ENCODE measurements at regions not wholly inside any gene's neighbourhood (a gene's known extent, or its start where the extent isn't known, plus 50 kb on each side); places are given as distances from the start of the nearest gene placed in this dataset.

GRCh38 chr16:13569986-13570385 lies 350.0 kb upstream of the ERCC4 start:
- no peaks in the 10 kb centered on the region for H3K27me3 Mint-ChIP-seq
- no peaks in the 10 kb centered on the region for H3K36me3 Mint-ChIP-seq
- DNase-seq (no peak), ATAC-seq (ENCODE audit: low read depth) (no peak)
- POLR2A ChIA-PET: no interaction called here
- H3K27ac Mint-ChIP-seq: no peak overlapping the region
- no peaks in the 10 kb centered on the region for H3K9me3 Mint-ChIP-seq
- H3K4me1 Mint-ChIP-seq: no peaks in the 10 kb centered on the region
- no peak overlapping the region for H3K4me3 Mint-ChIP-seq

GRCh38 chr16:13571036-13571435 lies 348.9 kb upstream of the ERCC4 start:
- no peak overlapping the region for H3K27ac Mint-ChIP-seq
- DNase-seq (no peak), ATAC-seq (ENCODE audit: low read depth) (no peak)
- no peak overlapping the region for H3K4me3 Mint-ChIP-seq
- no peaks in the 10 kb centered on the region for H3K36me3 Mint-ChIP-seq
- H3K9me3 Mint-ChIP-seq: no peaks in the 10 kb centered on the region
- POLR2A ChIA-PET: no interaction called here
- H3K4me1 Mint-ChIP-seq: no peaks in the 10 kb centered on the region
- H3K27me3 Mint-ChIP-seq: no peaks in the 10 kb centered on the region

GRCh38 chr16:13573903-13574302 lies 346.1 kb upstream of the ERCC4 start:
- Mint-ChIP-seq H3K4me3 (no peak overlapping the region), H3K27ac (no peak overlapping the region), H3K4me1 (no peaks in the 10 kb centered on the region), H3K36me3 (no peaks in the 10 kb centered on the region), H3K27me3 (no peaks in the 10 kb centered on the region), H3K9me3 (no peaks in the 10 kb centered on the region)
- ATAC-seq (ENCODE audit: low read depth): no peak
- no peak for DNase-seq
- POLR2A ChIA-PET: no interaction called here

DNA sequence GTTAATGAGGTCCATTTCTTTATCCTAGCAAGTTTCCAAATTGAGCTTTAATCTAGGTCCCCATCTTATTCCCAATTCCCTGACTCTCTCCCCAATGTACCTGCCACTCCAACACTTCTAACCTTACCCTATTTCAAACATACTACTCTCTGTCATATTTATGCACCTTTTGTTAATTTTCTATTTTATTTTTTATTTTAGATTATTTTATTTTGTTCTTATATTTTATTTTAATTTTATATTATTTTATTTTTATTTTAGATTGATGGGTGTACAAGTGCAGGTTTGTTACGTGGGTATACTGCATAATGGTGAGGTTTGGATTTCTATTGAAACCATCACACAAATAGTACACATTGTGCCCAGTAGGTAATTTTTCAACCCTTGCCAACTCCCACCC lies 333.9 kb upstream of the ERCC4 start:
- Mint-ChIP-seq H3K36me3 (no peaks in the 10 kb centered on the region), H3K27me3 (no peaks in the 10 kb centered on the region), H3K27ac (no peak overlapping the region), H3K4me1 (no peaks in the 10 kb centered on the region), H3K4me3 (no peak overlapping the region), H3K9me3 (peaks cover 1% of the 10 kb centered on the region)
- no peak for ATAC-seq (ENCODE audit: low read depth)
- DNase-seq: no peak
- POLR2A ChIA-PET: no interaction called here

DNA sequence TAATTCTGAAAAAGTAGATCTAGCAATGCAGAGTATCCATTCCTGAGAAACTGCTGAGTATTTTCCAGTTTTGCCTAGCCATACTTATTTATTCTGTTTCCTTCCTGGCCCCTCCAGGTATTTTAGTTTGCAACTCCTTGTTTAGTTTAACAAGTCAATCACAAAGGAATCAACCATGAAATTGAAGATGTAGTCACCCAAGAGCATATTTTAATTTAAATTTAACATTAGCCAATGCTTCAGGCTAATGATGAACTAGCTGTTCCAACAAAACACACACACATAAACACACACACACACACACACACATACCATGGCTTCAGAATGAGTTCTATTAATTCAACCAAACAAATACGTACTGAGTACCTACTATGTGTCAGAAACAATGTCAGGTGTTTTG lies 332.8 kb upstream of the ERCC4 start:
- peaks cover 1% of the 10 kb centered on the region for H3K9me3 Mint-ChIP-seq

DNA sequence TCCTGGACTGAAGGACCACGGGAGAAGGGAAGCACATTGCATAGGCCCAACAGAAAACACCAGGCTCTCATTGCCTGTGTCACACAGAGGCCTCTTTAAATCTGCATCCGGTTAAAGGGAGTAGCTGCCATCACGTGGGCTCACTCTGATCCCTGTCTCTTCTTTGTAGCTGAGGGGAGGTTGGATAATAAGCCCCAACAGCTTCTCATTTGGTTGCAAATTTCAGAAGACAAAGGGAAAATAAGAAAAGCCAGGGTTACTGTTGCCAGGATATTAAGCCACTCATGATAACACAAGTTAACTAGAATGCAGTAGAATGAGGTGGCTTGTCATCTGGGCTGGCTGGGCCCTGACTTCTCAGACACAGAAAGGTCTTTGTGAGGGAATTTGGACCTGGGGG lies 325.1 kb upstream of the ERCC4 start:
- DNase-seq (no peak), ATAC-seq (ENCODE audit: low read depth) (no peak)
- H3K27me3 Mint-ChIP-seq: no peaks in the 10 kb centered on the region

More for the DNA sequence above, 332.8 kb upstream of the ERCC4 start:
- Mint-ChIP-seq H3K4me1 (no peaks in the 10 kb centered on the region), H3K27ac (no peak overlapping the region), H3K4me3 (no peak overlapping the region), H3K27me3 (no peaks in the 10 kb centered on the region), H3K36me3 (no peaks in the 10 kb centered on the region)
- DNase-seq (no peak), ATAC-seq (ENCODE audit: low read depth) (no peak)
- POLR2A ChIA-PET: no interaction called here

GRCh38 chr16:13606804-13607203 lies 313.1 kb upstream of the ERCC4 start:
- H3K4me3 Mint-ChIP-seq: no peak overlapping the region
- ATAC-seq (ENCODE audit: low read depth) (no peak), DNase-seq (no peak)
- H3K27me3 Mint-ChIP-seq: no peaks in the 10 kb centered on the region
- POLR2A ChIA-PET: no interaction called here
- no peaks in the 10 kb centered on the region for H3K36me3 Mint-ChIP-seq
- H3K9me3 Mint-ChIP-seq: peaks cover 2% of the 10 kb centered on the region
- no peaks in the 10 kb centered on the region for H3K4me1 Mint-ChIP-seq
- H3K27ac Mint-ChIP-seq: no peak overlapping the region

More for the DNA sequence above, 325.1 kb upstream of the ERCC4 start:
- Mint-ChIP-seq H3K4me1 (no peaks in the 10 kb centered on the region), H3K4me3 (no peak overlapping the region), H3K27ac (no peak overlapping the region), H3K36me3 (no peaks in the 10 kb centered on the region), H3K9me3 (peaks cover 2% of the 10 kb centered on the region)
- POLR2A ChIA-PET: no interaction called here

DNA sequence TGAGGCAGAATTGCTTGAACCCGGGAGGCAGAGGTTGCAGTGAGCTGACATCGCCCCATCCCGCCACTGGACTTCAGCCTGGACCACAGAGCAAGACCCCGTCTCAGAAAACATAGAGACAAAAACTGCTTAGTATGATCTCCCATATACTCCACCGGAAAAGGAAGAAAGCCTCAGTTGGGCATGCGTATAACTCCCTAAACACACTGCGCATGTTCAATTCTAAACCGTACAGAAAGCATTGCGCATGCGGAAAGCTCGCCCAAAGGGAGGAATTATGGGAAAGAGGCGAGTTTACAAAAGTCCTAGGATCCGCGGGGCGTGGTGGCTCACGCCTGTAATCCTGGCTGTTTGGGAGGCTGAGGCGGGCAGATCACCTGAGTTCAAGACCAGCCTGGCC lies 312.7 kb upstream of the ERCC4 start:
- ATAC-seq (ENCODE audit: low read depth): no peak
- H3K4me3 Mint-ChIP-seq: no peak overlapping the region
- H3K36me3 Mint-ChIP-seq: no peaks in the 10 kb centered on the region
- no peak for DNase-seq
- no peaks in the 10 kb centered on the region for H3K4me1 Mint-ChIP-seq
- peaks cover 2% of the 10 kb centered on the region for H3K9me3 Mint-ChIP-seq
- no peak overlapping the region for H3K27ac Mint-ChIP-seq
- POLR2A ChIA-PET: no interaction called here
- H3K27me3 Mint-ChIP-seq: no peaks in the 10 kb centered on the region

GRCh38 chr16:13611596-13611995 lies 308.4 kb upstream of the ERCC4 start:
- POLR2A ChIA-PET: no interaction called here
- DNase-seq (no peak), ATAC-seq (ENCODE audit: low read depth) (no peak)
- no peaks in the 10 kb centered on the region for H3K4me1 Mint-ChIP-seq
- H3K27ac Mint-ChIP-seq: no peak overlapping the region
- peaks cover 4% of the 10 kb centered on the region for H3K9me3 Mint-ChIP-seq
- no peaks in the 10 kb centered on the region for H3K27me3 Mint-ChIP-seq
- H3K36me3 Mint-ChIP-seq: no peaks in the 10 kb centered on the region
- no peak overlapping the region for H3K4me3 Mint-ChIP-seq

GRCh38 chr16:13612623-13613022 lies 307.3 kb upstream of the ERCC4 start:
- Mint-ChIP-seq H3K4me3 (no peak overlapping the region), H3K4me1 (no peaks in the 10 kb centered on the region), H3K27ac (no peak overlapping the region), H3K27me3 (no peaks in the 10 kb centered on the region), H3K36me3 (no peaks in the 10 kb centered on the region), H3K9me3 (peaks cover 4% of the 10 kb centered on the region)
- POLR2A ChIA-PET: no interaction called here
- ATAC-seq (ENCODE audit: low read depth) (no peak), DNase-seq (no peak)

- Mint-ChIP-seq H3K27me3 (no peaks in the 10 kb centered on the region), H3K4me1 (no peaks in the 10 kb centered on the region), H3K27ac (no peak overlapping the region), H3K9me3 (peaks cover 4% of the 10 kb centered on the region), H3K4me3 (no peak overlapping the region), H3K36me3 (no peaks in the 10 kb centered on the region)
- POLR2A ChIA-PET: no interaction called here
- DNase-seq (no peak), ATAC-seq (ENCODE audit: low read depth) (no peak)
Observed at GRCh38 chr16:13613165-13613564, 306.8 kb upstream of the ERCC4 start.

- Mint-ChIP-seq H3K27ac (no peak overlapping the region), H3K4me1 (no peaks in the 10 kb centered on the region), H3K9me3 (no peaks in the 10 kb centered on the region), H3K4me3 (no peak overlapping the region), H3K27me3 (no peaks in the 10 kb centered on the region), H3K36me3 (no peaks in the 10 kb centered on the region)
- POLR2A ChIA-PET: no interaction called here
- DNase-seq: no peak
- ATAC-seq (ENCODE audit: low read depth): no peak
Observed at GRCh38 chr16:13621639-13622038, 298.3 kb upstream of the ERCC4 start.

DNA sequence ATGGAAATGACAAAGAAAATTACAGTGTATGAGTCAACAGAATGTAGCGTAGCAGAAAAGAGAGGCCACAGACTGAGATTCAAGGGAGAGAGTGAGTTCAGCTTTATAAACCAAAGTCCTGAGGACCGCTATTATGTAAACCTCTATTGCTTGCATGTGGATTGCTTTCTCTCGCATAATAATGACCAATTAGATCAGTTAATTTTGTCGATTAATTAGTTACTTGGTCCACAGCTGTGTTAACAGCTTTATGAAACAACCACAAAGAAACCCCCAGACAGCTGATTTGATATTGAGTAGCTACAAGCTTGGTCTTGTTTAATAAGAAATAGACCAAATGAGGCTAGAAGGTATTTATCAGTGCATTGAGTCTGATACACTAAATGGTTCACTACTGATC lies 291.8 kb upstream of the ERCC4 start:
- Mint-ChIP-seq H3K4me3 (no peak overlapping the region), H3K9me3 (peaks cover 2% of the 10 kb centered on the region), H3K27ac (no peak overlapping the region), H3K4me1 (no peaks in the 10 kb centered on the region), H3K27me3 (no peaks in the 10 kb centered on the region), H3K36me3 (no peaks in the 10 kb centered on the region)
- POLR2A ChIA-PET: no interaction called here
- ATAC-seq (ENCODE audit: low read depth): no peak
- DNase-seq: no peak

GRCh38 chr16:13629704-13630103 lies 290.2 kb upstream of the ERCC4 start:
- Mint-ChIP-seq H3K27ac (no peak overlapping the region), H3K27me3 (no peaks in the 10 kb centered on the region), H3K4me1 (no peaks in the 10 kb centered on the region), H3K9me3 (peaks cover 2% of the 10 kb centered on the region), H3K36me3 (no peaks in the 10 kb centered on the region), H3K4me3 (no peak overlapping the region)
- no peak for ATAC-seq (ENCODE audit: low read depth)
- POLR2A ChIA-PET: no interaction called here
- no peak for DNase-seq

GRCh38 chr16:13630374-13630773 lies 289.6 kb upstream of the ERCC4 start:
- Mint-ChIP-seq H3K4me1 (no peaks in the 10 kb centered on the region), H3K27ac (no peak overlapping the region), H3K36me3 (no peaks in the 10 kb centered on the region), H3K9me3 (peaks cover 2% of the 10 kb centered on the region), H3K27me3 (peaks cover 2% of the 10 kb centered on the region), H3K4me3 (no peak overlapping the region)
- POLR2A ChIA-PET: no interaction called here
- DNase-seq (no peak), ATAC-seq (ENCODE audit: low read depth) (no peak)
